H1 (cell line): ENCODE measurements at regions not wholly inside any gene's neighbourhood (a gene's known extent, or its start where the extent isn't known, plus 50 kb on each side); places are given as distances from the start of the nearest gene placed in this dataset.

Source experiments
- CTCF ChIP-seq, 3 experiments: IDR thresholded peaks; 1 replicate in 2 of 3; 2 replicates in 1 of 3; pipeline versions ENCODE4 v1.5.1 to v1.6.1; 2011; ENCODE audit warnings: low read length in 3 of 3, mild to moderate bottlenecking in 3 of 3, inconsistent platforms in 2 of 3, low read depth in 1 of 3, moderate library complexity in 1 of 3; ENCODE audit not compliant: insufficient read depth in 1 of 3; ENCODE audit errors: control extremely low read depth in 1 of 3
- EZH2 ChIP-seq: fragments of 200-600 bp; sonication (generic); IDR thresholded peaks from 2 replicates; pipeline ENCODE4 v1.7.1; 2012; ENCODE audit warnings: low read depth, mild to moderate bottlenecking, moderate library complexity, low read length, inconsistent platforms; ENCODE audit not compliant: severe bottlenecking
- KDM1A ChIP-seq: fragments of 200-600, 300-600 bp; sonication (generic); IDR thresholded peaks from 2 replicates; pipeline ENCODE4 v1.7.1; 2016; ENCODE audit warnings: mild to moderate bottlenecking, low read length, borderline replicate concordance
- NRF1 ChIP-seq: IDR thresholded peaks from 2 replicates; pipeline ENCODE4 v1.6.1; 2011; ENCODE audit warnings: mild to moderate bottlenecking, low read depth, low read length, improper control_type of control experiment
- SUZ12 ChIP-seq: fragments of 200-600 bp; sonication (generic); IDR thresholded peaks from 2 replicates; pipeline ENCODE4 v1.6.1; 2012; ENCODE audit warnings: mild to moderate bottlenecking, inconsistent platforms, low read length, moderate library complexity, mixed read lengths
- TAF1 ChIP-seq: IDR thresholded peaks from 2 replicates; pipeline ENCODE4 v1.6.1; 2011; ENCODE audit warnings: mild to moderate bottlenecking, low read depth, low read length
- USF2 ChIP-seq: IDR thresholded peaks from 2 replicates; pipeline ENCODE4 v1.6.1; 2011; ENCODE audit warnings: low read length, improper control_type of control experiment
- YY1 ChIP-seq: IDR thresholded peaks from 2 replicates; pipeline ENCODE4 v1.6.1; 2011; ENCODE audit warnings: low read depth, mild to moderate bottlenecking, low read length
- ZNF274 ChIP-seq: IDR thresholded peaks from 2 replicates; pipeline ENCODE4 v1.7.0; 2012; ENCODE audit warnings: low read length, borderline replicate concordance; ENCODE audit errors: extremely low read depth
- TF ChIP-seq, protein P1 (sequence below): IDR thresholded peaks from 2 replicates; pipeline ENCODE4 v1.6.1; 2012; ENCODE audit warnings: low read length, inconsistent platforms

DNA sequence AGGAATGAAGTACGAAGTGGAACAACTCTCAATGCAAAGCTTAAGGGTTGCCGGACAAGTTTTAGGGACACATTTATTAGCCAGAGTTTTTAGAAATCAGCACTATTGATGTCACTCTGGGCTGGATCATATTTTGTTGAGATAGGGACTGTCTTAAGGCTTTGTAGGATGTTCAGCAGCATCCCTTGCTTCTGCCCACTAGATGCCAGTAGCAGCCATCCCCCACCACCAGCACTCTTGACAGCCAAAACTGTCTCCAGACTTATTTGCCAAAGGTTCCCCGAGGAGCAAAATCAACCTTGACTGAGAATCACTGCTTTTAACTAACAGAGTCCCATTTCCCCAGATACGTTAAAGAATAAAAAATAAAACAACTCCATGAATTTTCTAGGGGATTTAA is 1497.3 kb downstream of the STIM2 start:
- TF ChIP-seq CTCF (IDR thresholded peaks at IDR 0.05; ENCODE audit: control extremely low read depth in 1 of 3, insufficient read depth in 1 of 3, low read depth in 1 of 3, low read length in 3 of 3) (peak; percentile 45 to 69 (median 52)), NRF1 (no peak), EZH2 (no peak), USF2 (no peak), YY1 (no peak), SUZ12 (no peak), ZNF274 (no peak), KDM1A (no peak), TAF1 (no peak)
- TF ChIP-seq, protein P1, sequence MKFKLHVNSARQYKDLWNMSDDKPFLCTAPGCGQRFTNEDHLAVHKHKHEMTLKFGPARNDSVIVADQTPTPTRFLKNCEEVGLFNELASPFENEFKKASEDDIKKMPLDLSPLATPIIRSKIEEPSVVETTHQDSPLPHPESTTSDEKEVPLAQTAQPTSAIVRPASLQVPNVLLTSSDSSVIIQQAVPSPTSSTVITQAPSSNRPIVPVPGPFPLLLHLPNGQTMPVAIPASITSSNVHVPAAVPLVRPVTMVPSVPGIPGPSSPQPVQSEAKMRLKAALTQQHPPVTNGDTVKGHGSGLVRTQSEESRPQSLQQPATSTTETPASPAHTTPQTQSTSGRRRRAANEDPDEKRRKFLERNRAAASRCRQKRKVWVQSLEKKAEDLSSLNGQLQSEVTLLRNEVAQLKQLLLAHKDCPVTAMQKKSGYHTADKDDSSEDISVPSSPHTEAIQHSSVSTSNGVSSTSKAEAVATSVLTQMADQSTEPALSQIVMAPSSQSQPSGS = no peak
